GM12874 (cell line): ENCODE measurements at regions not wholly inside any gene's neighbourhood (a gene's known extent, or its start where the extent isn't known, plus 50 kb on each side); places are given as distances from the start of the nearest gene placed in this dataset.

Experiments
- TF ChIP-seq, protein P1 (sequence below): IDR thresholded peaks from 2 replicates; pipeline ENCODE4 v1.5.1; 2011; ENCODE audit warnings: low read depth, mild to moderate bottlenecking, control low read depth, low read length, moderate library complexity; ENCODE audit not compliant: insufficient read depth

DNA sequence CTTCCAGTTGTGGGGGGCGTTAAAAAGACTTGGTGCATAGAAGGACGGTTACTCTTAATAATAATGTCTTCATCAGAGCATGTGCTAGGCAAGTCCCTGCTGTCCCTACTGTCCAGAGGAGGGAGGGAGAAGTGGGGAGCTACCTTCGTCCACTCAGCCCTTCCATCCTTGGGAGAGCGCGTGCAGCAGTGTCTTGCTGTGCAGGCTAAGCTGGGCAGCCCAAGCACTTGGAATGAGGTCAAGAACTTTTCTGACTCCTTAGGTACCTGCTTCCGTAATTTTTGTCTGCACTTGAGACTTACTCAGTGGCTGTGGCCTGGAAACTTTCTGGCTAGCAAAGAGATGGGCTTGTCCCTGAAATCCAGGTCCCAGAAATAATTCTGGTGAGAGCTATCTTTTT lies 265.9 kb upstream of the SORCS1 start:
- TF ChIP-seq, protein P1, sequence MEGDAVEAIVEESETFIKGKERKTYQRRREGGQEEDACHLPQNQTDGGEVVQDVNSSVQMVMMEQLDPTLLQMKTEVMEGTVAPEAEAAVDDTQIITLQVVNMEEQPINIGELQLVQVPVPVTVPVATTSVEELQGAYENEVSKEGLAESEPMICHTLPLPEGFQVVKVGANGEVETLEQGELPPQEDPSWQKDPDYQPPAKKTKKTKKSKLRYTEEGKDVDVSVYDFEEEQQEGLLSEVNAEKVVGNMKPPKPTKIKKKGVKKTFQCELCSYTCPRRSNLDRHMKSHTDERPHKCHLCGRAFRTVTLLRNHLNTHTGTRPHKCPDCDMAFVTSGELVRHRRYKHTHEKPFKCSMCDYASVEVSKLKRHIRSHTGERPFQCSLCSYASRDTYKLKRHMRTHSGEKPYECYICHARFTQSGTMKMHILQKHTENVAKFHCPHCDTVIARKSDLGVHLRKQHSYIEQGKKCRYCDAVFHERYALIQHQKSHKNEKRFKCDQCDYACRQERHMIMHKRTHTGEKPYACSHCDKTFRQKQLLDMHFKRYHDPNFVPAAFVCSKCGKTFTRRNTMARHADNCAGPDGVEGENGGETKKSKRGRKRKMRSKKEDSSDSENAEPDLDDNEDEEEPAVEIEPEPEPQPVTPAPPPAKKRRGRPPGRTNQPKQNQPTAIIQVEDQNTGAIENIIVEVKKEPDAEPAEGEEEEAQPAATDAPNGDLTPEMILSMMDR, result no peak

- TF ChIP-seq, protein P1, result no peak
These were observed 262.5 kb upstream of the SORCS1 start for GRCh38 chr10:107427016-107427415.

GRCh38 chr10:107425931-107426553 lies 261.5 kb upstream of the SORCS1 start:
- TF ChIP-seq, protein P1, result no peak

DNA sequence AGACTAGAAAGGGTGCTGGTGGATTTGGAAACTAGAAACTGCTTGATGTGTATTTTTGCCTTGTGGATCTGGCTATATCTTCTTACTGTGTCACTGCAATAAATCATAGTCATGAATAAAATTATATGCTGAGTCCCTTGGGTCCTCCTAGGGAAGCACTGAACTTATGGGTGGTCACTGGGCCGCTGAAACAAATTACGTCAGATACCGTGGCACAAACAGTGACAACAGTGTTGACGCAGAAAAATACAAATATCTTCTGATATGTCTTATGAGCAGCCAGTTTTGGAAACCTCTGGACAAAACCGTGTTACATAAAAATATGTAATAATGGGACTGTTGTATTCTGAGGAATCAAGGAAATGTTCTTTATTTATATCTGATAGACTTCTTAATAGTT lies 260.1 kb upstream of the SORCS1 start:
- TF ChIP-seq, protein P1, result no peak

DNA sequence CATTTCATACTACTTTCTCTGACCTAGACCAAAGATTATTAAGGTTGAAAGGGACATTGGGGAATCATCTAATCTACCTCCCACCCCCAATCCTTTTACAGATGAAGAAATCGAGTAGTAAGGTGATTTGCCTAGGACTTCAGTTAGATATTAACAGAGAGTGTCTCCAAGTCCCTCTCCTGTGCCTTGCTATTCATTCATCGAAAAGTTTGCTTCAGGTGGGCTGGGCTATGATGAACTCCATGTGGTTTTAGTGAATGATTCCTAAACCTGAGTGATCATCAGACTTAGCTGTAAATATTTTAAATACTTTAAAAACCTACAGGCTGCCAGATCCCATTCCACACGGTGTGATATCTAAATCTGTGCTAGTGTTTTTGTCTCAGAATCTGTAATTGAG lies 259.4 kb upstream of the SORCS1 start:
- TF ChIP-seq, protein P1, result no peak

- TF ChIP-seq, protein P1, result no peak
These were observed 258.2 kb upstream of the SORCS1 start for GRCh38 chr10:107422681-107423080.

GRCh38 chr10:107420196-107420595 lies 255.7 kb upstream of the SORCS1 start:
- TF ChIP-seq, protein P1, result no peak
